ENCODE measurements at regions not wholly inside any gene's neighbourhood (a gene's known extent, or its start where the extent isn't known, plus 50 kb on each side); places are given as distances from the start of the nearest gene placed in this dataset.

DNA sequence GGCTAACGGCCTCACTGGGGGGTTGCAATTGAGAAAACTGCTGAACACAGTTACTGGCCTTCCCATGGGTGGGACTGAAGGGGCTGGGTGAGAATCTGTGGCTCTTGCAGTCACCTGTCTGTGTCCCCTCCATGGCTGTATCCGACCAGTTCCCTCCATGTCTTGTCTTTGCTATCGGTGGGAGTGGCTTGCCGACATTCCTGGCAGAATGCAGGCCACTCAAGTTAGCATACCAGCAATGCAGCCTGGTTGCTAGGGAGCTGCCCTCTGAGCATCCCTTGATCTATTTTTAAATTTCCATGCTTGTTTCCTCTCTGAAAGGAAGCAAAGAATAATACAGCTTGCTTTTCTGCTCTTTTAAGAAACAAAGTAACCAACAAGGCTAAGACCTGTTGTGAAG is 1509.7 kb upstream of the WWC1 start:
- intact Hi-C loops (cut with DNase I): no loop called here
- H3K36me3 ChIP-seq (replicated peaks in 1 of 2): no peaks in the 10 kb centered on the region
- DNase-seq: no peak
- TF ChIP-seq POLR2A (IDR thresholded peaks at IDR 0.05): no peak
- TF ChIP-seq, protein P1, sequence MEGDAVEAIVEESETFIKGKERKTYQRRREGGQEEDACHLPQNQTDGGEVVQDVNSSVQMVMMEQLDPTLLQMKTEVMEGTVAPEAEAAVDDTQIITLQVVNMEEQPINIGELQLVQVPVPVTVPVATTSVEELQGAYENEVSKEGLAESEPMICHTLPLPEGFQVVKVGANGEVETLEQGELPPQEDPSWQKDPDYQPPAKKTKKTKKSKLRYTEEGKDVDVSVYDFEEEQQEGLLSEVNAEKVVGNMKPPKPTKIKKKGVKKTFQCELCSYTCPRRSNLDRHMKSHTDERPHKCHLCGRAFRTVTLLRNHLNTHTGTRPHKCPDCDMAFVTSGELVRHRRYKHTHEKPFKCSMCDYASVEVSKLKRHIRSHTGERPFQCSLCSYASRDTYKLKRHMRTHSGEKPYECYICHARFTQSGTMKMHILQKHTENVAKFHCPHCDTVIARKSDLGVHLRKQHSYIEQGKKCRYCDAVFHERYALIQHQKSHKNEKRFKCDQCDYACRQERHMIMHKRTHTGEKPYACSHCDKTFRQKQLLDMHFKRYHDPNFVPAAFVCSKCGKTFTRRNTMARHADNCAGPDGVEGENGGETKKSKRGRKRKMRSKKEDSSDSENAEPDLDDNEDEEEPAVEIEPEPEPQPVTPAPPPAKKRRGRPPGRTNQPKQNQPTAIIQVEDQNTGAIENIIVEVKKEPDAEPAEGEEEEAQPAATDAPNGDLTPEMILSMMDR (IDR thresholded peaks at IDR 0.05): no peak
- H3K4me1 ChIP-seq (replicated peaks in 1 of 2): no peaks in the 10 kb centered on the region
- no peak overlapping the region for H3K27ac ChIP-seq
- H3K27me3 ChIP-seq: no peaks in the 10 kb centered on the region
- no peaks in the 10 kb centered on the region for H3K9me3 ChIP-seq (replicated peaks in 1 of 3)
- 19 to 28% (median 21%) methylated on average over 4 of the region's 4 CpGs for WGBS, 4 donors
- H3K4me3 ChIP-seq: no peak overlapping the region

DNA sequence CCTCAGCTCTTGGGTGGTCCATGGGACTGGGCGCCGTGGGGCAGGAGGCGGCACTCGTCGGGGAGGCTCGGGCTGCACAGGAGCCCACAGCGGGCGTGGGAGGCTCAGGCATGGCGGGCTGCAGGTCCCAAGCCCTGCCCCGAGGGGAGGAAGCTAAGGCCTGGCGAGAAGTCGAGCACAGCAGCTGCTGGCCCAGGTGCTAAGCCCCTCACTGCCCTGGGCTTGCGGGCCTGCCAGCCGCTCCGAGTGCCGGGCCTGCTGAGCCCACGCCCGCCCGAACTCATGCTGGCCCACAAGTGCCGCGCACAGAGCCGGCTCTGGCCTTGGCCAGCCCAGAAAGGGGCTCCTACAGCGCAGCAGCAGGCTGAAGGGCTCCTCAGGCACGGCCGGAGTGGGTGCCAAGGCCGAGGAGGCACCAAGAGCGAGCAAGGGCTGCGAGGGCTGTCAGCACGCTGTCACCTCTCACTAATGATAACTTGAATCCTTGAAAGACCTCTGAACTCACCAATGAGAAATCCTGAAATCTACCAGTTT is 1506.8 kb upstream of the WWC1 start:
- 88 to 93% (median 90%) methylated on average over 9 to 29 of the region's 29 CpGs for WGBS, 4 donors
- DNase-seq: no peak
- intact Hi-C loops (cut with DNase I): no loop called here
- Histone ChIP-seq H3K9me3 (replicated peaks in 1 of 3) (no peaks in the 10 kb centered on the region), H3K4me3 (no peak overlapping the region), H3K27me3 (no peaks in the 10 kb centered on the region), H3K36me3 (replicated peaks in 1 of 2) (no peaks in the 10 kb centered on the region), H3K4me1 (replicated peaks in 1 of 2) (no peaks in the 10 kb centered on the region), H3K27ac (no peak overlapping the region)
- TF ChIP-seq POLR2A (IDR thresholded peaks at IDR 0.05): no peak
- TF ChIP-seq, protein P1 (IDR thresholded peaks at IDR 0.05): no peak

- Histone ChIP-seq H3K4me3 (no peak overlapping the region), H3K27me3 (no peaks in the 10 kb centered on the region), H3K9me3 (replicated peaks in 1 of 3) (no peaks in the 10 kb centered on the region), H3K27ac (no peak overlapping the region), H3K36me3 (replicated peaks in 1 of 2) (no peaks in the 10 kb centered on the region), H3K4me1 (replicated peaks in 1 of 2) (no peaks in the 10 kb centered on the region)
- no peak for TF ChIP-seq POLR2A (IDR thresholded peaks at IDR 0.05)
- TF ChIP-seq, protein P1 (IDR thresholded peaks at IDR 0.05): no peak
- 62 to 85% (median 79%) methylated on average over 2 of the region's 2 CpGs for WGBS, 4 donors
- intact Hi-C loops (cut with DNase I): no loop called here
- no peak for DNase-seq
These were observed 1505.3 kb upstream of the WWC1 start for GRCh38 chr5:166786178-166786577.

- TF ChIP-seq POLR2A (IDR thresholded peaks at IDR 0.05): no peak
- TF ChIP-seq, protein P1 (IDR thresholded peaks at IDR 0.05): no peak
These were observed 1504.6 kb upstream of the WWC1 start for GRCh38 chr5:166786889-166787288.

More at GRCh38 chr5:166786889-166787288, 1504.6 kb upstream of the WWC1 start:
- H3K36me3 ChIP-seq (replicated peaks in 1 of 2): no peaks in the 10 kb centered on the region
- H3K4me3 ChIP-seq: no peak overlapping the region
- no peaks in the 10 kb centered on the region for H3K27me3 ChIP-seq
- WGBS, 4 donors: 80 to 90% (median 81%) methylated on average over 8 of the region's 8 CpGs
- H3K27ac ChIP-seq: no peak overlapping the region
- no peaks in the 10 kb centered on the region for H3K4me1 ChIP-seq (replicated peaks in 1 of 2)
- DNase-seq: no peak
- no peaks in the 10 kb centered on the region for H3K9me3 ChIP-seq (replicated peaks in 1 of 3)
- intact Hi-C loops (cut with DNase I): no loop called here
